Peyer's patch (tissue), 4 donors: ENCODE measurements at regions not wholly inside any gene's neighbourhood (a gene's known extent, or its start where the extent isn't known, plus 50 kb on each side); places are given as distances from the start of the nearest gene placed in this dataset.

Source experiments
- DNase-seq, 3 donors: peaks; one replicate each; pipeline ENCODE4 v3.0.0-alpha.2; 2017 to 2019
- H3K27ac ChIP-seq, 4 donors: fragments of 200-600 bp; sonication (generic); one replicate each; pipeline ENCODE4 v1.5.1; 2016 to 2019
- H3K27me3 ChIP-seq, 2 donors: fragments of 200-600 bp; sonication (generic); one replicate each; pipeline ENCODE4 v1.5.1; 2019
- H3K36me3 ChIP-seq, 3 donors: fragments of 200-600 bp; sonication (generic); one replicate each; pipeline ENCODE4 v1.5.1; 2016 to 2019
- H3K4me1 ChIP-seq, 4 donors: fragments of 200-600 bp; sonication (generic); one replicate each; pipeline ENCODE4 v1.5.1; 2016 to 2019
- H3K4me3 ChIP-seq, 4 donors: fragments of 200-600 bp; sonication (generic); 1 replicate in 3 of 4; 2 replicates in 1 of 4; pipeline ENCODE4 v1.5.1; 2016 to 2019; ENCODE audit warnings: mild to moderate bottlenecking in 1 of 4
- H3K9me3 ChIP-seq, 4 donors: fragments of 200-600 bp; sonication (generic); one replicate each; pipeline ENCODE4 v1.5.1; 2016 to 2019; ENCODE audit warnings: mild to moderate bottlenecking in 1 of 4
- POLR2A ChIP-seq, 2 donors: fragments of 450-650 bp; IDR thresholded peaks; one replicate each; pipeline ENCODE4 v1.5.1; 2017; ENCODE audit warnings: antibody characterized with exemption in 2 of 2, mild to moderate bottlenecking in 2 of 2, moderate library complexity in 2 of 2
- TF ChIP-seq, protein P1 (sequence below), 6 experiments: fragments of 450-650 bp in 4 of 6; fragments of 200-600 bp in 2 of 6; sonication (generic) in 1 of 6; IDR thresholded peaks; one replicate each; pipeline ENCODE4 v1.5.1; 2017 to 2019; ENCODE audit warnings: antibody characterized with exemption in 6 of 6, mild to moderate bottlenecking in 3 of 6, moderate library complexity in 1 of 6

DNA sequence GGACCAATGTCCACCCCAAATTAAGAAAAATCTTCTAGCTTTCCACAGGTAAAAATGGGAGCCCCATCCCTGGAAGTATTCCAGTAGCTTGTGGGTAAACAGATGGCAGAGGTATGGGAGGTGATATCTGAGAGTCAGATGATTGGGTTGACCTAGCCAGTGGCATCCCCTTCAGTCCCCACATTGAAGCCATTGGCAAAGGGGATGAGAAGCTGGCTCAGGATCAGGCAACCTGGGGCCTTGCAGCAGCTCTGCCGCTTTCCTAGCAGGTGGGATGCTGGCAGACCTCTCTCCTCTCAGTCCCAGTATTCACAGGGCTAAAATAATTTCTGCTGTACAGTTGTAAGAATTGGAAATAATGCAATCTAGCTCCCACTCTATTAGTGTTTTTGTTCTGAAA is 108.9 kb upstream of the KCNG1 start:
- Histone ChIP-seq H3K4me1 (peaks cover 0 to 32% (median 3%) of the 10 kb centered on the region in 4 donors), H3K27me3 (no peaks in the 10 kb centered on the region), H3K4me3 (no peak overlapping the region), H3K9me3 (no peaks in the 10 kb centered on the region), H3K36me3 (no peaks in the 10 kb centered on the region), H3K27ac (no peak overlapping the region)
- peak in 1 of 3 donors; percentile 7 for DNase-seq
- TF ChIP-seq POLR2A (IDR thresholded peaks at IDR 0.05): no peak
- TF ChIP-seq, protein P1, sequence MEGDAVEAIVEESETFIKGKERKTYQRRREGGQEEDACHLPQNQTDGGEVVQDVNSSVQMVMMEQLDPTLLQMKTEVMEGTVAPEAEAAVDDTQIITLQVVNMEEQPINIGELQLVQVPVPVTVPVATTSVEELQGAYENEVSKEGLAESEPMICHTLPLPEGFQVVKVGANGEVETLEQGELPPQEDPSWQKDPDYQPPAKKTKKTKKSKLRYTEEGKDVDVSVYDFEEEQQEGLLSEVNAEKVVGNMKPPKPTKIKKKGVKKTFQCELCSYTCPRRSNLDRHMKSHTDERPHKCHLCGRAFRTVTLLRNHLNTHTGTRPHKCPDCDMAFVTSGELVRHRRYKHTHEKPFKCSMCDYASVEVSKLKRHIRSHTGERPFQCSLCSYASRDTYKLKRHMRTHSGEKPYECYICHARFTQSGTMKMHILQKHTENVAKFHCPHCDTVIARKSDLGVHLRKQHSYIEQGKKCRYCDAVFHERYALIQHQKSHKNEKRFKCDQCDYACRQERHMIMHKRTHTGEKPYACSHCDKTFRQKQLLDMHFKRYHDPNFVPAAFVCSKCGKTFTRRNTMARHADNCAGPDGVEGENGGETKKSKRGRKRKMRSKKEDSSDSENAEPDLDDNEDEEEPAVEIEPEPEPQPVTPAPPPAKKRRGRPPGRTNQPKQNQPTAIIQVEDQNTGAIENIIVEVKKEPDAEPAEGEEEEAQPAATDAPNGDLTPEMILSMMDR (IDR thresholded peaks at IDR 0.05): no peak

GRCh38 chr20:51129147-51129776 is 106.4 kb upstream of the KCNG1 start:
- Histone ChIP-seq H3K27ac (no peak overlapping the region), H3K9me3 (no peaks in the 10 kb centered on the region), H3K4me1 (peaks cover 0 to 37% (median 1%) of the 10 kb centered on the region in 4 donors), H3K27me3 (no peaks in the 10 kb centered on the region), H3K36me3 (no peaks in the 10 kb centered on the region), H3K4me3 (no peak overlapping the region)
- DNase-seq: peak in 2 of 3 donors; percentile 55 to 63
- TF ChIP-seq POLR2A (IDR thresholded peaks at IDR 0.05): no peak
- TF ChIP-seq, protein P1 (IDR thresholded peaks at IDR 0.05): no peak

- H3K27me3 ChIP-seq: no peaks in the 10 kb centered on the region
- no peak for TF ChIP-seq POLR2A (IDR thresholded peaks at IDR 0.05)
- TF ChIP-seq, protein P1 (IDR thresholded peaks at IDR 0.05): no peak
- DNase-seq: peak in 1 of 3 donors; percentile 34
- H3K4me3 ChIP-seq: no peak overlapping the region
- no peaks in the 10 kb centered on the region for H3K9me3 ChIP-seq
- H3K27ac ChIP-seq: no peak overlapping the region
- H3K36me3 ChIP-seq: no peaks in the 10 kb centered on the region
- H3K4me1 ChIP-seq: peaks cover 0 to 37% (median 1%) of the 10 kb centered on the region in 4 donors
Measured at GRCh38 chr20:51128198-51128597, 105.3 kb upstream of the KCNG1 start.

GRCh38 chr20:51127713-51128112 is 104.8 kb upstream of the KCNG1 start:
- H3K36me3 ChIP-seq: no peaks in the 10 kb centered on the region
- H3K27ac ChIP-seq: no peak overlapping the region
- no peak for TF ChIP-seq POLR2A (IDR thresholded peaks at IDR 0.05)
- TF ChIP-seq, protein P1 (IDR thresholded peaks at IDR 0.05): no peak
- H3K27me3 ChIP-seq: no peaks in the 10 kb centered on the region
- no peaks in the 10 kb centered on the region for H3K9me3 ChIP-seq
- DNase-seq: no peak
- H3K4me1 ChIP-seq: peaks cover 0 to 32% (median 1%) of the 10 kb centered on the region in 4 donors
- no peak overlapping the region for H3K4me3 ChIP-seq

- Histone ChIP-seq H3K27ac (peak overlapping the region in 1 of 4 donors; percentile 33), H3K4me3 (no peak overlapping the region), H3K27me3 (no peaks in the 10 kb centered on the region), H3K9me3 (no peaks in the 10 kb centered on the region), H3K36me3 (no peaks in the 10 kb centered on the region), H3K4me1 (peaks cover 0 to 35% (median 1%) of the 10 kb centered on the region in 4 donors)
- no peak for TF ChIP-seq POLR2A (IDR thresholded peaks at IDR 0.05)
- TF ChIP-seq, protein P1 (IDR thresholded peaks at IDR 0.05): no peak
- DNase-seq: peak in 1 of 3 donors; percentile 10
Measured at GRCh38 chr20:51126337-51126736, 103.4 kb upstream of the KCNG1 start.
